ENCODE measurements at regions not wholly inside any gene's neighbourhood (a gene's known extent, or its start where the extent isn't known, plus 50 kb on each side); places are given as distances from the start of the nearest gene placed in this dataset.

DNA sequence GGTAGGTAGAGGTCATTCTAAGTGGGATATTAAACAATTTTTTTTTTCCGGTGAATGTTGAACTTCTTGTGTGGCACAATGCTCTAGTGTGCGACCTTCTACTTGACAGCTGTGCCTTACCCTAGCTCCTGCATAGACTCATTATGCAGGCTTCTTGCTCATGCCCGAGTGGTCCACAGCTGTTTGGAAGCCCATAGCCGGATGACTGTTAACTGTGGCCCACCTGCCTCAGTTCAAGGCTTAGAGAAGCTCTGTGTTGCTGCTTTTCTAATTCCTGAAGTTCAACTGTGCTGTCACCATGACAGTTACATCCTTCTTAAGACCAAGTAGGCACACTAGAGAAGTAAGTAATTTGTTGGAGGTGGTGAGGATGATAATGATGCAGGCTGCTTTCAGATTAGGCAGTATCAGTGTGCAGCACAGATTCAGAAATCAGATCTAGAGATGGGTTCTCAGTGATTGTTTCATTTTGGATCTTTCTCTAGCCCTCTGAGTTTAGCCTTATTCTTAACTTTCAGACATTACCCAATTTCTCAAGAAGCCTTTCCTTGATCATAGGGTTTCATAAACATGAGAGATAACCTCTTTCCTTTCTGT lies 278.4 kb downstream of the PHF14 start:
- TF ChIP-seq, protein P1, sequence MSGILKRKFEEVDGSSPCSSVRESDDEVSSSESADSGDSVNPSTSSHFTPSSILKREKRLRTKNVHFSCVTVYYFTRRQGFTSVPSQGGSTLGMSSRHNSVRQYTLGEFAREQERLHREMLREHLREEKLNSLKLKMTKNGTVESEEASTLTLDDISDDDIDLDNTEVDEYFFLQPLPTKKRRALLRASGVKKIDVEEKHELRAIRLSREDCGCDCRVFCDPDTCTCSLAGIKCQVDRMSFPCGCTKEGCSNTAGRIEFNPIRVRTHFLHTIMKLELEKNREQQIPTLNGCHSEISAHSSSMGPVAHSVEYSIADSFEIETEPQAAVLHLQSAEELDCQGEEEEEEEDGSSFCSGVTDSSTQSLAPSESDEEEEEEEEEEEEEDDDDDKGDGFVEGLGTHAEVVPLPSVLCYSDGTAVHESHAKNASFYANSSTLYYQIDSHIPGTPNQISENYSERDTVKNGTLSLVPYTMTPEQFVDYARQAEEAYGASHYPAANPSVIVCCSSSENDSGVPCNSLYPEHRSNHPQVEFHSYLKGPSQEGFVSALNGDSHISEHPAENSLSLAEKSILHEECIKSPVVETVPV (CRISPR knock-in tag; IDR thresholded peaks at IDR 0.05): no peak
- TF ChIP-seq, protein P2, sequence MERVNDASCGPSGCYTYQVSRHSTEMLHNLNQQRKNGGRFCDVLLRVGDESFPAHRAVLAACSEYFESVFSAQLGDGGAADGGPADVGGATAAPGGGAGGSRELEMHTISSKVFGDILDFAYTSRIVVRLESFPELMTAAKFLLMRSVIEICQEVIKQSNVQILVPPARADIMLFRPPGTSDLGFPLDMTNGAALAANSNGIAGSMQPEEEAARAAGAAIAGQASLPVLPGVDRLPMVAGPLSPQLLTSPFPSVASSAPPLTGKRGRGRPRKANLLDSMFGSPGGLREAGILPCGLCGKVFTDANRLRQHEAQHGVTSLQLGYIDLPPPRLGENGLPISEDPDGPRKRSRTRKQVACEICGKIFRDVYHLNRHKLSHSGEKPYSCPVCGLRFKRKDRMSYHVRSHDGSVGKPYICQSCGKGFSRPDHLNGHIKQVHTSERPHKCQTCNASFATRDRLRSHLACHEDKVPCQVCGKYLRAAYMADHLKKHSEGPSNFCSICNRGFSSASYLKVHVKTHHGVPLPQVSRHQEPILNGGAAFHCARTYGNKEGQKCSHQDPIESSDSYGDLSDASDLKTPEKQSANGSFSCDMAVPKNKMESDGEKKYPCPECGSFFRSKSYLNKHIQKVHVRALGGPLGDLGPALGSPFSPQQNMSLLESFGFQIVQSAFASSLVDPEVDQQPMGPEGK (CRISPR knock-in tag; IDR thresholded peaks at IDR 0.05; ENCODE audit: borderline replicate concordance): no peak
- TF ChIP-seq RARB (CRISPR knock-in tag; IDR thresholded peaks at IDR 0.05) (no peak), ZFP3 (CRISPR knock-in tag; IDR thresholded peaks at IDR 0.05) (no peak), ZNF8 (CRISPR knock-in tag; IDR thresholded peaks at IDR 0.05) (no peak), CSDC2 (CRISPR knock-in tag; IDR thresholded peaks at IDR 0.05) (no peak), GLIS3 (CRISPR knock-in tag; IDR thresholded peaks at IDR 0.05) (no peak), OSR1 (CRISPR knock-in tag; IDR thresholded peaks at IDR 0.05) (no peak), ZNF70 (CRISPR knock-in tag; IDR thresholded peaks at IDR 0.05) (no peak), ESRRG (CRISPR knock-in tag; IDR thresholded peaks at IDR 0.05) (no peak)
- TF ChIP-seq, protein P3, sequence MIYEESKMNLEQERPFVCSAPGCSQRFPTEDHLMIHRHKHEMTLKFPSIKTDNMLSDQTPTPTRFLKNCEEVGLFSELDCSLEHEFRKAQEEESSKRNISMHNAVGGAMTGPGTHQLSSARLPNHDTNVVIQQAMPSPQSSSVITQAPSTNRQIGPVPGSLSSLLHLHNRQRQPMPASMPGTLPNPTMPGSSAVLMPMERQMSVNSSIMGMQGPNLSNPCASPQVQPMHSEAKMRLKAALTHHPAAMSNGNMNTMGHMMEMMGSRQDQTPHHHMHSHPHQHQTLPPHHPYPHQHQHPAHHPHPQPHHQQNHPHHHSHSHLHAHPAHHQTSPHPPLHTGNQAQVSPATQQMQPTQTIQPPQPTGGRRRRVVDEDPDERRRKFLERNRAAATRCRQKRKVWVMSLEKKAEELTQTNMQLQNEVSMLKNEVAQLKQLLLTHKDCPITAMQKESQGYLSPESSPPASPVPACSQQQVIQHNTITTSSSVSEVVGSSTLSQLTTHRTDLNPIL (CRISPR knock-in tag; IDR thresholded peaks at IDR 0.05; ENCODE audit: low read depth): no peak

Data from SK-N-SH treated with all-trans-retinoic acid at 6 μM for 48 hours (cell line).